ENCODE measurements at regions not wholly inside any gene's neighbourhood (a gene's known extent, or its start where the extent isn't known, plus 50 kb on each side); places are given as distances from the start of the nearest gene placed in this dataset.

- H3K27ac ChIP-seq: no peak overlapping the region
- TF ChIP-seq CTCF (conservative IDR thresholded peaks at IDR 0.05) (no peak), ZFX (IDR thresholded peaks at IDR 0.05) (no peak)
Measured at GRCh38 chr16:81172769-81173658, 65.5 kb upstream of the BCO1 start.

GRCh38 chr16:81170824-81171223 is 67.7 kb upstream of the BCO1 start:
- TF ChIP-seq CTCF (conservative IDR thresholded peaks at IDR 0.05) (no peak), ZFX (IDR thresholded peaks at IDR 0.05) (no peak)
- H3K27ac ChIP-seq: no peak overlapping the region

GRCh38 chr16:81168406-81168805 is 70.1 kb upstream of the BCO1 start:
- TF ChIP-seq ZFX (IDR thresholded peaks at IDR 0.05) (no peak), CTCF (conservative IDR thresholded peaks at IDR 0.05) (no peak)
- no peak overlapping the region for H3K27ac ChIP-seq

- no peak overlapping the region for H3K27ac ChIP-seq
- TF ChIP-seq CTCF (conservative IDR thresholded peaks at IDR 0.05) (no peak), ZFX (IDR thresholded peaks at IDR 0.05) (no peak)
Measured at GRCh38 chr16:81167851-81168250, 70.6 kb upstream of the BCO1 start.

- TF ChIP-seq CTCF (conservative IDR thresholded peaks at IDR 0.05): no peak
- H3K27ac ChIP-seq: no peak overlapping the region
Measured at GRCh38 chr16:81166417-81167300, 70.5 kb upstream of the GCSH start.

- TF ChIP-seq ZFX (IDR thresholded peaks at IDR 0.05): no peak
- no peak overlapping the region for H3K27ac ChIP-seq
Measured at GRCh38 chr16:81165411-81166097, 69.4 kb upstream of the GCSH start.

GRCh38 chr16:81164958-81165357 is 68.8 kb upstream of the GCSH start:
- no peak overlapping the region for H3K27ac ChIP-seq
- TF ChIP-seq ZFX (IDR thresholded peaks at IDR 0.05) (no peak), CTCF (conservative IDR thresholded peaks at IDR 0.05) (no peak)
